DMS114 treated with DMSO at 0.1 percent for 48 hours (cell line): ENCODE measurements at regions not wholly inside any gene's neighbourhood (a gene's known extent, or its start where the extent isn't known, plus 50 kb on each side); places are given as distances from the start of the nearest gene placed in this dataset.

ENCODE experiments used
- DNase-seq: peaks from one replicate; lab custom pipeline; 2025; ENCODE audit not compliant: unreplicated experiment; lab: John Stamatoyannopoulos, UW

DNA sequence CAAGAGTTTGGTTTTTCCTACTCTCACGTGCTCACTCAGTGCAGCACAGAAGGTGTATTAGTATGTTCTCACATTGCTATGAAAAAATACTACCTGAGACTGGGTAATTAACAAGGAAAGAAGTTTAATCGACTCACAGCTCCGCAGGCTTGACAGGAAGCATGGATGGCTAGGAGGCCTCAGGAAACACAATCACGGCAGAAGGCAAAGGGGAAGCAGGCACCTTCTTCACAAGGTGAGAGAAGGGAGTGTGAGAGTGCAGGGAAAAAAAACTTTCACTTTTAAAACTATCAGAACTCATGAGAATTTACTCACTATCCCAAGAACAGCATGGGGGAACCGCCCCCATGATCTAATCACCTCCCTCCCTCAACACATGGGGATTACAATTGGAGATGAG, 185.8 kb upstream of the TMPO start:
- DNase-seq = no peak

DNA sequence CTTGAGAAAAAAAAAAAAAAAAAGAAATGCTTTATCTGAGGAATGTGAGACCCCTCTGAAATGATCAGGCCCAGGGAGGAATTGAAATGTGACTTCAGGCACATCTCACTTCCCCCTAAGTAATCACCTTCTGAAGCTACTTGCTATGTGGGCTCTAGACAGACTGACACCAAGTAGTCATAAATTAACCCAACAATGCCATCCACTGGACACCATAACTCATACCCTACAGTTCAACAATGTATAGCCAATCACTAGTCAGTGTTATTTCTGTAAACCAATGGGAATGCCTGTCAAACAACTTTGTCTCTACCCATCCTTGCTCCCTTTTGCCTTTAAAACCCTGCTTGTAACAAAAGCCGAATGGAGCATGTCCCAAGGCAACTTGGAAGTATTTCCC, 182.7 kb upstream of the TMPO start:
- no peak for DNase-seq

GRCh38 chr12:98334768-98335167, 180.6 kb upstream of the TMPO start:
- no peak for DNase-seq

- DNase-seq = no peak
These were observed 174.4 kb upstream of the TMPO start for GRCh38 chr12:98341026-98341425.

DNA sequence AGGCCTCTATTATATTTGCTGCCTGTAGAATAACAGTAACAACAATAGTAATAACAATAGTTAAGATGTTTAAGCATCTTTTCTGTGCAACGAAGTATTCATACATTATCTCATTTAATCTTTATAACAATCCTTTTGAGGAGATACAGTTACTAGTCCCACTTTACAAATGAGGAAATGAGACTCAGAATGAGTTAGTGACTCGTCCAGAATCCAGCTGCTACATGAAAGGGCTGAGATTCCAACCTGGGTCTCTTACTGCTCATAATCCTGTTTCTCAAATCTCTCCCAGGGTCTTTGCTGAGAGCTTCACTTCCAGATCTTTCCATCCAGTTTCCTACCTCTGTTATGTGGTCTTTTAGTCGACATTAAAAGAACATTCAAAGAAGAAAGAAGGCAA, 173.7 kb upstream of the TMPO start:
- DNase-seq = no peak

DNA sequence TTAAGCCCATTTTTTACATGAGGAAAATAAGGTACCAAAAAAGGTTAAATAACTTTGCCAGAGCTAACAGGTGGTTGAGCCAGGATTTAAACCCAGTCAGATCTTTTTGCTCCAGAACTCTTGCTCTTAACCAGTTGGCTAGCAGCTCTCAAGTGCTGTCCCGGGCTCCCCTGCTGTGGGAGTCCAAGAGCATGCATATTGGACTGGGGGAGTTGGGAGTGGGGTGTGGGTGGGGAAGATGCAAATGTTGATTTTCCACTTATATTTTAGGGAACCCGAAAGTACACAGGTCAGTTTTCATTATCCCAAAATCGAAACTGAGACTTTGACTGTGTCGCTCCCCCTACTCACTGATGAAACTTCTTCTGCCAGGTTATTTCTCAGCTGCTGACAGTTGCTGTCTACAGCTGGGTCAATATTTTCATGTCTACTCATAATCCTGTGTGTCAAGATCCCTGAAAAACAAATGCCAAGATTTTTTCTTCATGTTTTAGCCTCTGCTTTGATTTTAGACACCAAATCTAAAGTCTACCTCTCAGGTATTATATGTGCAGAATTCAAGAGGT, 172.3 kb upstream of the TMPO start:
- no peak for DNase-seq

DNA sequence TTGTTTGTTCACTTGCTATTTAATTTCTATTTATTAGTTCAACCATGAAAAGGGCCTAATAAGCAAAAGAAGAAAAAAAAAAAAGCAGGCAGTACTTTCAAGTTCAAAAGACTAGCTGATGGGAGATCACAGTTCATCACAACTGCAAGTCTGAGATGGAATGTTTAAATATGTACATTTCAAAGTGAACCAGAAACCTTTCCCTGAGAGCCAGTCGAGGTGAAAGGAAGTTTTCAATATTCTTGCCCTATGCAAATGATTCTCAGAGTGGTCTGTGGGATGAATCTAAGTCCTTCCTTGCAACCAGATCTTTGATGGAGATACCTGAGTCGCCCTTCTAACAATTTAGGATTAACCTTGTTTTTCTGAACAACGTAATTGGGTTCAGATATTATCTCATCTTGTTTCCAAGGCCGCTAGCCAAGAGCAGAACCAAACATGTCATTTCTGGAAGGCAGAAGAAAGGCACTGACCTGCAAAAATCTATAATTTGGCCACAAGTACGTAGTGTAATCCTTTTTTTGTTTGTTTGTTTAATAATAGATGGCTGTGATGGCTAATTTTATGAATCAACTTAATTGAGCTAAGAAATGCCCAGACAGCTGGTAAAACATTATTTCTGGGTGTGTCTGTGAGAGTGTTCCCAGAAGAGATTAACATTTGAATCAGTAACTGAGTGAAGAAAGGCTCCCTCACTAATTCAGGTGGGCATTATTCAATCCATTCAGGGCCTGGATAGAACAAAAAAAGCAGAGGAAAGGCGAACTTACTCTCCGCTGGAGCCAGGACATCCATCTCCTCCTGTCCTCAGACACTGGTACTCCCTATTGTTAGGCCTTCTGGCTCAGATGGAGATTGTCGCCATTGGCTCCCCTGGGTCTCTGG, 171.1 kb upstream of the TMPO start:
- no peak for DNase-seq

DNA sequence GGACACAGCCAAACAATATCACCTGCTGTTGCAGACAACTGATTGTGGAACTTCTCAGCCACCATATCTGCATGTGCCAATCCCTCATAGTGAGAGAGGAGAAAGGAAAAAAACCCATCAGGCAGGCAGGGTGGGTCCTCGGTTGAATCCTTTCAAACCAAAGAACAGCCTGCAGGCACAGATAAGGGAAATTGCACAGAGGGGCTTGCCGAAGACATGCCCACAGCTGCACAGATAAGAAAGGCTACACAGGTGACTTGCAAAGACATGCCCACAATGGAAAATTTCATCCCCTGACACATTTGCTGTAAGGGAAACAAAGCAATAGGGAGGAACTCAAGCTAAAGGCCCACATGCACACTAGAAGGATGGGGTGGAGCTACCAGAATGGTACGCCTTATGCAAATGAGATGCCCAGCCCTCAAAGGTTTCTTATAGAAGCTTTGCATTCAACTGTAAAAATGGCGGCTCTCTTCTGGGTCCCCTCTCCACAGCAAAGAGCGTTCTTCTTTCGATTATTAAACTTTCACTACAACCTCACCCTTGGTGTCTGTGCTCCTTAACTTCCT, 170.0 kb upstream of the TMPO start:
- DNase-seq = no peak

GRCh38 chr12:98351089-98351488, 164.3 kb upstream of the TMPO start:
- DNase-seq = no peak

DNA sequence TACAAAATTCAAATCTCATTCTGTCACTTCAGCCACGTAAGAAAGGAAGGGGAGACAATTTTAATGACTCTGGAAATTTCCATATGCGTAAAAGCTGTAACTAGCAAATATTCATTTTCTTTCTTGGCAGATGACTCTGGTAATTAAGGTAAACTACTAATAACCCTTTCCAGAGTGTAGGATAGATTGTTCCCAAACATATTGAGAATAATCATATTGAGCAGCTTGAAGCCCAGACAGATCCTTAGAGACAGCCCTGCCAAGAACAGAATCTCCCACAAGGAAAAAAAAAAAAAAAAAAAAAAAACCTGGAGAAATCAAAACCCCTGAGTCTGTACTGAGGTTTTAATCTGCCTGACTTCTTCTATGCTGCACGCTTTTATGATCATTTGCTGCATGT, 163.6 kb upstream of the TMPO start:
- no peak for DNase-seq

GRCh38 chr12:98352218-98352811, 163.1 kb upstream of the TMPO start:
- DNase-seq = no peak

GRCh38 chr12:98352835-98353234, 162.6 kb upstream of the TMPO start:
- no peak for DNase-seq

DNA sequence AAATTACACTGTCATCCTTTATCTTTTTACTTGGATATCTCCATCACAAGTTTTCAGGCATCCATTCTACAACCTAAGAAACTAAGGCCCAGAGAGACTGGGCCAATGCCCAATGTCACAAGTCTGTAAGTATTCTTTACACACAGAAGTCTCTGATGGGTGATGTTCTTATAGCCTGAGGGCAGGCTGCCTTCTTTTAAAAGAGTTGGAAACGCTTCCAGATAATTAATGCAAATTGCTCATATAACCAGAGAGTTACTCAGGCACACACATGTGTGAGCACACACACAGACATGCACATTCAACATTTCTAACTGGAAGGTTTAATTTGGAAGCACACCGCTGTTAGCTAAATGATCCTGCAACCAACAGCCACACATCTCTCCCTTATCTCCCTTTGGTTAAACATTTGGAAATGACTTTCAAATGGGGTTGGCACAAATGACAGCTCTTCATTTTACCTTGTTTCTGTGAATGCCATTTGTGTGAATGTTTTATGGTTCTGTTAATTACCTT, 160.8 kb upstream of the TMPO start:
- DNase-seq = no peak

DNA sequence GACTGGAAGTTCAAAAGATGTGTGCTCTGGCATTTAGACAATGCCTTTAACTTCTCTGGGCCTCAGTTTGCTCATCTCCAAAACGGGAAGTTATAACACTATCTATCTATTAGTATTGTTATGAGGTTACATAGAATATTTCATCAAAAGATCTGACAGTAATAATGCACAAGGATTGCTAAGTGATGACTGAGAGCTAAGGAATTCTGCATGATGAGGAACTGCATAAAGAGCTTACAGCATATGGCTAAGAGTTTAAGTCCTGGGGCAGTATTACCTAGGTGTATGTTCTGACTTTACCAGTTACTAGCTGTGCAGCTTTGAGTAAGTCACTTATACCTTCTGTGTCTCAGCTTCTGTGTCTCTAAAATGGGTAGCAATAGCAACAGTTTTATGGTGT, 160.1 kb upstream of the TMPO start:
- no peak for DNase-seq

- DNase-seq = no peak
These were observed 159.5 kb upstream of the TMPO start for GRCh38 chr12:98355933-98356332.

DNA sequence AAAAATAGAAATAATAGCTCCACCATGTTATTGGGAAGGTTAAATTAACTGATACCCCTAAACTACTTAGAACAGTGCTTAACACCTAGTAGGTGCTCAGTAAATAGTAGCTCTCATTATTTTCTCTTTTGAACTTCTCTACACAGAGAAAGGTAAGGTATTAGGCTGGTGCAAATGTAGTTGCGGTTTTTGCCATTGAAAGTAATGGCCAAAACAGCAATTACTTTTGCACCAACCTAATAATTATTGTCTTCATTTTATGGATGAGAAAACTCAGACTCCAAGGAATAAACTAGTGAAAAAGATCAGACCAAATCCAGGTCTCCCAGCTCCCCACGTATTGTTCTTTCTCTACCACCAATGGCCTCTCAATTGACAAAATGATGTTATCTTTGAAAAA, 157.2 kb upstream of the TMPO start:
- no peak for DNase-seq

GRCh38 chr12:98359856-98360255, 155.5 kb upstream of the TMPO start:
- no peak for DNase-seq

DNA sequence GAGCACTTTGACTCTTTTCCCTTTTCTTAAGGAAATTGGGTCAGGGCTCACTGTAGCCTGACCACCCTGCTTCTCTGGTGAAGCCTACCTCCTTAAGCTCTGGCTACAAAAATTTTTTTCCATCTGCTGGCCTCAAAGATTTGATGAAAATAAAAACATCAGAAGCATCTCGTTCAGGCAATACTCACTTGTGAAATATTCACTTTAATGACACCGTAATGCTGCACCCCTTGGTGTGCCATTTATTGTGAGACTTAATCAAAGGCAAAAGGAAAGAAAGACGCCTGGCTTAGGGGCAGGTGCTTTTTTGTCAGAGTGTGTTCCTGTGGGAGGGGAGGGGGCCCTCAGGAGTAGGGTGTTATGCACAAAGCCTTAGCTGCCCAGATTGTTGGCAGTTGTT, 155.0 kb upstream of the TMPO start:
- DNase-seq = no peak

GRCh38 chr12:98369581-98369980, 145.8 kb upstream of the TMPO start:
- no peak for DNase-seq

GRCh38 chr12:98370976-98371375, 144.4 kb upstream of the TMPO start:
- no peak for DNase-seq

- no peak for DNase-seq
These were observed 144.0 kb upstream of the TMPO start for GRCh38 chr12:98371419-98371818.
